ENCODE measurements at regions not wholly inside any gene's neighbourhood (a gene's known extent, or its start where the extent isn't known, plus 50 kb on each side); places are given as distances from the start of the nearest gene placed in this dataset.

- DNase-seq (ENCODE audit: extremely low spot score in 2 of 2), result no peak
- Histone ChIP-seq H3K4me1 (no peaks in the 10 kb centered on the region), H3K27ac (no peak overlapping the region), H3K9me3 (no peaks in the 10 kb centered on the region), H3K36me3 (no peaks in the 10 kb centered on the region), H3K27me3 (no peaks in the 10 kb centered on the region), H3K4me3 (no peak overlapping the region)
- TF ChIP-seq, protein P1, sequence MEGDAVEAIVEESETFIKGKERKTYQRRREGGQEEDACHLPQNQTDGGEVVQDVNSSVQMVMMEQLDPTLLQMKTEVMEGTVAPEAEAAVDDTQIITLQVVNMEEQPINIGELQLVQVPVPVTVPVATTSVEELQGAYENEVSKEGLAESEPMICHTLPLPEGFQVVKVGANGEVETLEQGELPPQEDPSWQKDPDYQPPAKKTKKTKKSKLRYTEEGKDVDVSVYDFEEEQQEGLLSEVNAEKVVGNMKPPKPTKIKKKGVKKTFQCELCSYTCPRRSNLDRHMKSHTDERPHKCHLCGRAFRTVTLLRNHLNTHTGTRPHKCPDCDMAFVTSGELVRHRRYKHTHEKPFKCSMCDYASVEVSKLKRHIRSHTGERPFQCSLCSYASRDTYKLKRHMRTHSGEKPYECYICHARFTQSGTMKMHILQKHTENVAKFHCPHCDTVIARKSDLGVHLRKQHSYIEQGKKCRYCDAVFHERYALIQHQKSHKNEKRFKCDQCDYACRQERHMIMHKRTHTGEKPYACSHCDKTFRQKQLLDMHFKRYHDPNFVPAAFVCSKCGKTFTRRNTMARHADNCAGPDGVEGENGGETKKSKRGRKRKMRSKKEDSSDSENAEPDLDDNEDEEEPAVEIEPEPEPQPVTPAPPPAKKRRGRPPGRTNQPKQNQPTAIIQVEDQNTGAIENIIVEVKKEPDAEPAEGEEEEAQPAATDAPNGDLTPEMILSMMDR (IDR thresholded peaks at IDR 0.05), result no peak
- TF ChIP-seq POLR2AphosphoS5 (IDR thresholded peaks at IDR 0.05; ENCODE audit: insufficient read depth in 1 of 2, low read depth in 1 of 2) (no peak), POLR2A (IDR thresholded peaks at IDR 0.05) (no peak)
- intact Hi-C loops (cut with DNase I), result no loop called here
Measured at GRCh38 chr1:232137066-232137465, 492.9 kb downstream of the SIPA1L2 start.

DNA sequence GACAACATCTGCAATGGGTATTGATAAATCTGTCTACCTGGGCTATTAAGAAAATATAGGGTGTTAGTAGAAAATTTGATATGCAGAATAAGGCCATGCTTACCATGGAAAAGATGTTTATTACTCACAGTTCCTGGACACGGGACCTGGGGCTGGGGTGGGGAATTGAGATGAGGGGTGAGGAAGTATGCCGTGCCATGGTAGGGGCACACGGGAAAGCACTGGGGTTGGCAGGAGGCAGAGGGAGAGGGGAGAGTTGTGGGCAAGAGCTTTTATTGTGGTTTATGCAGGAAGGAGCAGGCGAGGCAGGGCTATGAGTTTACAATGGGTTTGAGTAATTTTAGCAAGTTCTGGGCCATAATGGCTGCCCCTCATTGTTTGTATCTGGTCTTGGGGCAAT, 493.8 kb downstream of the SIPA1L2 start:
- no peak overlapping the region for H3K4me3 ChIP-seq
- no peak overlapping the region for H3K27ac ChIP-seq
- H3K4me1 ChIP-seq, result no peaks in the 10 kb centered on the region
- TF ChIP-seq POLR2A (IDR thresholded peaks at IDR 0.05) (no peak), POLR2AphosphoS5 (IDR thresholded peaks at IDR 0.05; ENCODE audit: insufficient read depth in 1 of 2, low read depth in 1 of 2) (no peak)
- TF ChIP-seq, protein P1 (IDR thresholded peaks at IDR 0.05), result no peak
- H3K36me3 ChIP-seq, result no peaks in the 10 kb centered on the region
- DNase-seq (ENCODE audit: extremely low spot score in 2 of 2), result no peak
- no peaks in the 10 kb centered on the region for H3K27me3 ChIP-seq
- intact Hi-C loops (cut with DNase I), result no loop called here
- H3K9me3 ChIP-seq, result no peaks in the 10 kb centered on the region

DNA sequence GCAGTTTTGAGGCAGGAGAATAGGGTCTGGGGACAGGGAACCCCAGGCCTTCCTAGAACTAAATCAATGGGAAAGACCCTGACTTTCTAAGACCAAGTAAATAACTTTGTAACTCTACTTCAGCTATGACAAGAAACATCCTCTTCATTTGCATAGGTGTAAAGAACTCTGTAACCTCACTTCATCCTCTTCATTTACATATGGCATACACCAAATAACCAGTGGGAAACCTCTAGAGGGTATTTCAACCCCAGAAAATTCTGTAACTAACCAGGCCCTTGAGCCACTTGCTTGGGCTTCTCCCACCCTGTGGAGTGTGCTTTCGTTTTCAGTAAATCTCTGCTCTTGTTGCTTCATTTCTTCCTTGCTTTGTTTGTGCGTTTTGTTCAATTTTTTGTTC, 495.6 kb downstream of the SIPA1L2 start:
- H3K27me3 ChIP-seq, result no peaks in the 10 kb centered on the region
- no peaks in the 10 kb centered on the region for H3K4me1 ChIP-seq
- H3K36me3 ChIP-seq, result no peaks in the 10 kb centered on the region
- TF ChIP-seq POLR2AphosphoS5 (IDR thresholded peaks at IDR 0.05; ENCODE audit: insufficient read depth in 1 of 2, low read depth in 1 of 2), result no peak
- no peak for TF ChIP-seq POLR2A (IDR thresholded peaks at IDR 0.05)
- TF ChIP-seq, protein P1 (IDR thresholded peaks at IDR 0.05), result no peak
- H3K9me3 ChIP-seq, result no peaks in the 10 kb centered on the region
- H3K27ac ChIP-seq, result no peak overlapping the region
- H3K4me3 ChIP-seq, result no peak overlapping the region
- no peak for DNase-seq (ENCODE audit: extremely low spot score in 2 of 2)
- intact Hi-C loops (cut with DNase I), result no loop called here

DNA sequence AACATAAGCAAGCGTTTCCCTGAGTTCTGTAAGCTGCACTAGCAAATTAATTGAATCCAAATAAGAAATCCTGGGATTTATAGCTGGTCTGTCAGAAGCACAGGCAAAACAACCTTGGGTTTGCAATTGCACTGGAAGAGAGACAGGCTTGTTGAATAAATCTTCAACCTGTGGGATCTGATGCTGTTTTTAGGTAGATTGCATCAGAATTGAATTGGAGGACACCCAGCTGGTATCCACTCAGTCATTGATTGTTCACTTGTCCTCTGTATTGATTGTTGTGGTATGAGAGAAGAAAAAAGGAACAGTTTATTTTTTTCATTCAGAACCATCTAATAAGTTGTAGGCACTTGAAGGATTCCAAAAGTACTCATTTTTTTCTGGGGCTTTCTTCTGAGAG, 497.4 kb downstream of the SIPA1L2 start:
- H3K4me1 ChIP-seq, result no peaks in the 10 kb centered on the region
- DNase-seq (ENCODE audit: extremely low spot score in 2 of 2), result no peak
- H3K4me3 ChIP-seq, result no peak overlapping the region
- H3K27me3 ChIP-seq, result no peaks in the 10 kb centered on the region
- no peaks in the 10 kb centered on the region for H3K36me3 ChIP-seq
- H3K9me3 ChIP-seq, result no peaks in the 10 kb centered on the region
- TF ChIP-seq, protein P1 (IDR thresholded peaks at IDR 0.05), result no peak
- no peak for TF ChIP-seq POLR2AphosphoS5 (IDR thresholded peaks at IDR 0.05; ENCODE audit: insufficient read depth in 1 of 2, low read depth in 1 of 2)
- TF ChIP-seq POLR2A (IDR thresholded peaks at IDR 0.05), result no peak
- no peak overlapping the region for H3K27ac ChIP-seq
- intact Hi-C loops (cut with DNase I), result no loop called here

- no peak overlapping the region for H3K27ac ChIP-seq
- no peaks in the 10 kb centered on the region for H3K4me1 ChIP-seq
- no peaks in the 10 kb centered on the region for H3K36me3 ChIP-seq
- H3K4me3 ChIP-seq, result no peak overlapping the region
- no peak for TF ChIP-seq POLR2AphosphoS5 (IDR thresholded peaks at IDR 0.05; ENCODE audit: insufficient read depth in 1 of 2, low read depth in 1 of 2)
- intact Hi-C loops (cut with DNase I), result no loop called here
- H3K9me3 ChIP-seq, result no peaks in the 10 kb centered on the region
- H3K27me3 ChIP-seq, result no peaks in the 10 kb centered on the region
- no peak for DNase-seq (ENCODE audit: extremely low spot score in 2 of 2)
Measured at GRCh38 chr1:232131715-232132391, 498.1 kb downstream of the SIPA1L2 start.

Measured in vagina (tissue), 2 donors.